ENCODE measurements at regions not wholly inside any gene's neighbourhood (a gene's known extent, or its start where the extent isn't known, plus 50 kb on each side); places are given as distances from the start of the nearest gene placed in this dataset.
A peak's percentile ranks its signal among the peaks of the same experiment; 100 is the strongest.

DNA sequence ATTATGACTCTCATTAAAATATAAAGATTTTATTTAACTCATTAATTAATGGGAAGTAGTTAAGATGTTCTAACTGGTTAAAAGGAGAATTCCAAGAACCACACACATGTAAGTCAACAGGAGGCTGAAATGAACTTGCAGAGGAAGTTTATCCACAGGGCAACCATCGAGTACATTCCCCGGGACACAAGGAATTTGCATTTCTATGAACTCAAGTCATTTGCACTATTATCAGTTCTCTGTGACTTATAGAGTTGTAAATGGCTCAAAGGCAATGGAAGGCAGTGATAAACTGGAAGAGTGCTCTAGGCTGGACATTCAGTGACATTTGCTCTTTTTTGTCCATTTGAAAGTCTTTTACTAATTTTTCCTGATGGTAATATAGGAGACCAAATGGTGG lies 97.4 kb downstream of the SNX5 start:
- CTCF ChIA-PET (ENCODE audit: partially characterized antibody) = interaction anchor here (0.8 to 2.2 kb wide), 5 partner anchors 12 to 189 kb away, joined by 3 to 9 read pairs (median 3); partner anchors contain the start of gene RRBP1
- no peaks in the 10 kb centered on the region for H3K36me3 ChIP-seq (ENCODE audit: control insufficient read depth in 2 of 4, insufficient read depth in 4 of 4, low read length in 3 of 4)
- H3K23ac ChIP-seq (ENCODE audit: insufficient read length) = no peak overlapping the region
- H3K9me3 ChIP-seq (ENCODE audit: insufficient read depth in 2 of 2, low read depth in 1 of 2, low read length in 1 of 2) = no peaks in the 10 kb centered on the region
- POLR2A ChIA-PET (ENCODE audit: partially characterized antibody) = interaction anchor here (0.8 kb wide), 1 partner anchor 19 kb away, joined by 3 read pairs; no protein-coding TSS in a partner anchor
- FAIRE-seq (peak; percentile 83), DNase-seq (ENCODE audit: low read depth in 1 of 2, low spot score in 2 of 2) (no peak)
- H3K4ac ChIP-seq (replicated peaks; ENCODE audit: insufficient read length, low read depth, low read length) = no peak overlapping the region
- H4K8ac ChIP-seq (ENCODE audit: extremely low read depth, insufficient read depth, low read length) = no peak overlapping the region
- H3K4me2 ChIP-seq (ENCODE audit: insufficient read depth in 1 of 2, low read depth in 2 of 2, low read length in 2 of 2) = peak overlapping the region; percentile 0 to 44; a peak in 2 of 4 replicates
- no peaks in the 10 kb centered on the region for H3K79me1 ChIP-seq (ENCODE audit: low read depth, low read length)
- no peak overlapping the region for H2AFZ ChIP-seq (ENCODE audit: low read length)
- H3K14ac ChIP-seq (ENCODE audit: insufficient read length) = no peak overlapping the region
- H3K27me3 ChIP-seq (replicated peaks in 1 of 4; ENCODE audit: control insufficient read depth in 3 of 4, extremely low read depth in 1 of 4, insufficient read depth in 3 of 4, low read length in 3 of 4) = no peaks in the 10 kb centered on the region
- no peaks in the 10 kb centered on the region for H4K20me1 ChIP-seq (replicated peaks in 1 of 2; ENCODE audit: control insufficient read depth in 1 of 2, insufficient read depth in 2 of 2, low read length in 2 of 2)
- no peak overlapping the region for H2BK15ac ChIP-seq (ENCODE audit: low read length)
- H3K9ac ChIP-seq (replicated peaks in 1 of 4; ENCODE audit: extremely low read depth in 1 of 4, low read depth in 3 of 4, low read length in 3 of 4) = no peak overlapping the region
- H4K91ac ChIP-seq (replicated peaks; ENCODE audit: insufficient read length, low read length) = peak overlapping the region; percentile 34
- H2BK20ac ChIP-seq (ENCODE audit: low read length) = no peak overlapping the region
- H3K4me3 ChIP-seq (ENCODE audit: extremely low read depth in 1 of 4, insufficient read depth in 2 of 4, low read depth in 3 of 4, low read length in 4 of 4) = peak overlapping the region in 1 of 4 experiments; percentile 22; a peak in 1 of 8 replicates
- no peak overlapping the region; the same call in 1 of the 2 replicates for H3K18ac ChIP-seq (ENCODE audit: extremely low read depth, low read length)
- no peak overlapping the region for H4K5ac ChIP-seq (ENCODE audit: insufficient read length, low read depth, low read length)
- no peak overlapping the region for H2BK12ac ChIP-seq (ENCODE audit: low read depth, low read length)
- no peak overlapping the region for H3K27ac ChIP-seq (ENCODE audit: low read depth, low read length)
- no peaks in the 10 kb centered on the region for H3K23me2 ChIP-seq (ENCODE audit: low read depth, low read length)
- no peak overlapping the region for H3K56ac ChIP-seq (replicated peaks; ENCODE audit: insufficient read length, low read depth, low read length)
- peak overlapping the region; percentile 97 for H2BK120ac ChIP-seq (replicated peaks; ENCODE audit: low read depth, low read length)
- H2AK5ac ChIP-seq (ENCODE audit: low read depth, low read length) = no peak overlapping the region
- H3K79me2 ChIP-seq (ENCODE audit: control insufficient read depth in 1 of 2, insufficient read depth in 2 of 2, low read length in 2 of 2) = no peaks in the 10 kb centered on the region
- H3K4me1 ChIP-seq (replicated peaks in 1 of 4; ENCODE audit: control insufficient read depth in 3 of 4, insufficient read depth in 4 of 4, low read length in 3 of 4) = peaks cover 14 to 44% (median 28%) of the 10 kb centered on the region in 4 experiments
- H2BK5ac ChIP-seq (ENCODE audit: low read depth, low read length) = peak overlapping the region; percentile 96; the same call in 1 of the 2 replicates
- WGBS, 2 experiments (ENCODE audit: extremely low coverage in 1 of 2, insufficient coverage in 1 of 2, insufficient read length in 1 of 2, insufficient replicate concordance in 2 of 2, low coverage in 1 of 2, low lambda C conversion rate in 2 of 2, missing lambda C conversion rate in 1 of 2) = 2% methylated on average over 2 of the region's 2 CpGs; no CpG with 5 or more reads in 1 of the 2 experiments

Measured in H1 (cell line).